Thymus (tissue), 11 donors: ENCODE measurements at regions not wholly inside any gene's neighbourhood (a gene's known extent, or its start where the extent isn't known, plus 50 kb on each side); places are given as distances from the start of the nearest gene placed in this dataset.

ENCODE experiments used
- DNase-seq, 9 donors: peaks; one replicate each; pipeline ENCODE4 v3.0.0-alpha.2; 2013; ENCODE audit warnings: low spot score in 9 of 9, low read depth in 6 of 9, missing footprints in 1 of 9
- H3K27ac ChIP-seq, 2 donors: one replicate each; pipeline ENCODE4 v1.5.1; 2013; ENCODE audit warnings: control low read depth in 1 of 2, low read depth in 1 of 2, low read length in 1 of 2, mild to moderate bottlenecking in 1 of 2, moderate library complexity in 1 of 2
- H3K27me3 ChIP-seq, 2 donors: one replicate each; pipeline ENCODE4 v1.5.1; 2013; ENCODE audit warnings: low read length in 1 of 2; ENCODE audit not compliant: control insufficient read depth in 2 of 2, insufficient read depth in 1 of 2
- H3K36me3 ChIP-seq, 2 donors: one replicate each; pipeline ENCODE4 v1.5.1; 2013; ENCODE audit warnings: low read length in 1 of 2, mild to moderate bottlenecking in 1 of 2, moderate library complexity in 1 of 2; ENCODE audit not compliant: control insufficient read depth in 2 of 2, insufficient read depth in 2 of 2
- H3K4me1 ChIP-seq, 2 donors: one replicate each; pipeline ENCODE4 v1.5.1; 2013; ENCODE audit warnings: low read length in 2 of 2; ENCODE audit not compliant: control insufficient read depth in 2 of 2, insufficient read depth in 2 of 2
- H3K4me3 ChIP-seq, 2 donors: one replicate each; pipeline ENCODE4 v1.5.1; 2013; ENCODE audit warnings: low read length in 2 of 2, control low read depth in 1 of 2, mild to moderate bottlenecking in 1 of 2
- H3K9me3 ChIP-seq, 2 donors: one replicate each; pipeline ENCODE4 v1.5.1; 2013; ENCODE audit warnings: low read length in 1 of 2, mild to moderate bottlenecking in 1 of 2; ENCODE audit not compliant: control insufficient read depth in 2 of 2, insufficient read depth in 1 of 2
- WGBS: extraction: QIAGEN DNeasy Blood & Tissue Kit; methylation state at CpG from one replicate; pipeline ENCODE4 v1.1.7; 2013; 5-methylcytosine and 5-hydroxymethylcytosine counted together
- donor health status: healthy.

- H3K4me3 ChIP-seq = no peak overlapping the region
- no peaks in the 10 kb centered on the region for H3K9me3 ChIP-seq
- WGBS = 84% methylated on average over 14 of the region's 14 CpGs
- H3K27ac ChIP-seq = peak overlapping the region; percentile 47 to 65
- H3K4me1 ChIP-seq = peaks cover 0 to 14% of the 10 kb centered on the region in 2 donors
- H3K27me3 ChIP-seq = peaks cover 0 to 8% of the 10 kb centered on the region in 2 donors
- no peak for DNase-seq
- no peaks in the 10 kb centered on the region for H3K36me3 ChIP-seq
These were observed 195.6 kb downstream of the RPLP1 start for GRCh38 chr15:69648212-69648611.

DNA sequence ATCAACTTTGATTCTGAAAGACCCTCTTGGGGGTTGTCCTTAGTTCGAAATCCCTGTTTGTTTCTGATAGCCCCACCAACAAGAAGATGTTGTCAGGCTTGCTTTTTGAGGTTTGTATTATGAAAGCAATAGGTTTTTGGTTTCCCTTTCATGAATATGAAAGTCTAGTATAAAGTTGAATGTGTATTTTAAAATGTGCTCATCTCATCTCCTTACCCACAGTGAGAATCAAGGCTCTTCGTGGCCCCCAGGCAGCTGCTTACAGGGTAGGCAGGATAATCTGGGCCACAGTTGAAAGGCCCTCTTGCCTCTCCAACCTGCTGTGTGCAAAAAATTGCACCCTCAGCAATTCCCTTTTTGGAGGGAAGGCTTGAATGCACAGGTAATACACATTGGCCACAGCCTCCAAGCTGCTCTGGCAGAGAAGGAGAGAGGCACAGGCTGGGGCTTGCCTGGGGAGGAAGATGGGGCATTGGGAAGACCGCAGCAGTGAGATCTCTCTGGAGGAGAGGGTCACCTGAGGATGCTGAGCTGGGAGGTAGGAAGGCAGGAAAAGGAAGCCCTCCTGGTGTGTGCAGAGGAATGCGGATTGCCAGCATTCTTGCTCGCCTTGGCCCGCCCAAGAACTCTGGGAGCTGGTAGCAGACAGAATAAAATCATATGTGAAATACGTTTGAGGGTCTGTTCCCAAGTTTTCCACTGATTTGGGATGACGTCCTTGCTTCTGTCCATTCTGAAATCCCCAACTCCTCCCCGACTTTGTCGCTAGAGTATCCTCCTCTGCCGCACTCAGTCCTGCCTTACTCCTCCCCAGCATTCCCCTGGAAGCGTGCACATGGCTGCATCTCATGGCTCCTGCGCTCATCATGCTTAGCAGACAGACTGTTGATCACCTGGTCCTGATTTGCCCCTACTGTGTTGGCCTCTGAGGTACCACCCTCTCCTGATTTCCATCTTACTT lies 196.4 kb downstream of the RPLP1 start:
- H3K36me3 ChIP-seq = no peaks in the 10 kb centered on the region
- H3K9me3 ChIP-seq = no peaks in the 10 kb centered on the region
- H3K4me3 ChIP-seq = no peak overlapping the region
- peaks cover 0 to 14% of the 10 kb centered on the region in 2 donors for H3K4me1 ChIP-seq
- no peak for DNase-seq
- H3K27me3 ChIP-seq = peaks cover 0 to 8% of the 10 kb centered on the region in 2 donors
- peak overlapping the region in 1 of 2 donors; percentile 65 for H3K27ac ChIP-seq
- WGBS = 79% methylated on average over 13 of the region's 13 CpGs

DNA sequence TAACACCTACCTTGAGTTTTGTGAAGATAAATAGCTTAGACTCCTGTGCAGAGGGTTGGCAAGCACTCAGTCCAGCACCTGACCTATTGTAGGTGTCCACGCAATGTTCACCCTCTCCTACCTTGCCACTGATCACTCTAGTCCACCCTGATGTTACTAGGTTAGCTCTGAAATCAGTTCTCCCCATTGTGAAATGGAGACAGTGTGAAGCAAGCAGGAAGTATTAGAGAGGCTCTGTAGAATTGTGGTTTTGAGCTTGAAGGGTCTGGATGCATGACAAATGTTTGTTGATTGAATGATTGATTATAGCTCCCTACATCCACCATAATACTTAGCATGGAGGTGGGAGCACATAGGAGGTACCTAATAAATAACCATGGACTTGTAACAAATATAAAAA lies 199.7 kb downstream of the RPLP1 start:
- H3K4me1 ChIP-seq = peaks cover 0 to 11% of the 10 kb centered on the region in 2 donors
- H3K9me3 ChIP-seq = no peaks in the 10 kb centered on the region
- H3K4me3 ChIP-seq = no peak overlapping the region
- H3K27ac ChIP-seq = no peak overlapping the region
- peaks cover 0 to 8% of the 10 kb centered on the region in 2 donors for H3K27me3 ChIP-seq
- no peak for DNase-seq
- 98% methylated on average over 1 of the region's 1 CpG for WGBS
- no peaks in the 10 kb centered on the region for H3K36me3 ChIP-seq

- H3K27ac ChIP-seq = no peak overlapping the region
- no peaks in the 10 kb centered on the region for H3K36me3 ChIP-seq
- H3K9me3 ChIP-seq = no peaks in the 10 kb centered on the region
- no peak overlapping the region for H3K4me3 ChIP-seq
- peaks cover 0 to 11% of the 10 kb centered on the region in 2 donors for H3K4me1 ChIP-seq
- H3K27me3 ChIP-seq = peaks cover 0 to 8% of the 10 kb centered on the region in 2 donors
- DNase-seq = no peak
- WGBS = 94% methylated on average over 5 of the region's 5 CpGs
These were observed 200.2 kb downstream of the RPLP1 start for GRCh38 chr15:69652751-69653305.

GRCh38 chr15:69653306-69653705 lies 200.7 kb downstream of the RPLP1 start:
- H3K9me3 ChIP-seq = no peaks in the 10 kb centered on the region
- no peak overlapping the region for H3K27ac ChIP-seq
- DNase-seq = no peak
- H3K4me3 ChIP-seq = no peak overlapping the region
- no peaks in the 10 kb centered on the region for H3K36me3 ChIP-seq
- H3K27me3 ChIP-seq = peaks cover 0 to 5% of the 10 kb centered on the region in 2 donors
- 94% methylated on average over 1 of the region's 1 CpG for WGBS
- H3K4me1 ChIP-seq = peaks cover 0 to 7% of the 10 kb centered on the region in 2 donors

- DNase-seq = no peak
- Histone ChIP-seq H3K4me1 (peaks cover 0 to 6% of the 10 kb centered on the region in 2 donors), H3K27me3 (peaks cover 0 to 3% of the 10 kb centered on the region in 2 donors), H3K27ac (no peak overlapping the region), H3K4me3 (no peak overlapping the region), H3K9me3 (no peaks in the 10 kb centered on the region), H3K36me3 (no peaks in the 10 kb centered on the region)
- WGBS = 95% methylated on average over 2 of the region's 2 CpGs
These were observed 201.2 kb downstream of the RPLP1 start for GRCh38 chr15:69653846-69654245.

DNA sequence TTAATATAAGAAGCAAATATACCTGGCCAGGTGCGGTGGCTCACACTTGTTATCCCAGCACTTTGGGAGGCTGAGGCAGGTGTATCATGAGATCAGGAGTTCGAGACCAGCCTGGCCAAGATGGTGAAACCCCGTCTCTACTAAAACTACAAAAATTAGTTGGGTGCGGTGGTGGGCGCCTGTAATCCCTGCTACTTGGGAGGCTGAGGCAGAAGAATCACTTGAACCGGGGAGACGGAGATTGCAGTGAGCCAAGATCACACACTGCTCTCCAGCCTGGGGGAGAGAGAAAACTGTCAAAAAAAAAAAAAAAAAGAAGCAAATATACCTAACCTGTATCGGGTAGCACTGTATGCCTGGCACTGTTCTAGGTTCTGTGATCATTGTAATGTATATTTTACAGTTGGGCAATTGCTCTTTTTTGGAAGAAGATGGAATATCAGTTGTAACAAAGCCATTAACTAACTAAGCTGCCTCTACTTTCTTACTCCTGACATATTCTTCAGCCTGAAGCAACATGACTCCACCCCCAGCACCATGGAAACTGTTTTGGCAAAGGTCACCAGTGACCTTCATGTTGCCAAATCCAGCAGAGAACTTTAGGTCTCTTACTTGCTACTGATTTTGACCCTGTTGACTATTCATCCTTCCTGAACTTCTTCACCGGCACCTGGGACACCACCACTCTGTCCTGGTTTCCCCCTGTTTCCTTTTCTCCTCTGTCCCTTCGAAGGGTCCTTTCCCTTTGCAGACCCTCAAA lies 203.8 kb downstream of the RPLP1 start:
- no peaks in the 10 kb centered on the region for H3K9me3 ChIP-seq
- 97% methylated on average over 10 of the region's 10 CpGs for WGBS
- no peaks in the 10 kb centered on the region for H3K27me3 ChIP-seq
- DNase-seq = no peak
- no peak overlapping the region for H3K4me3 ChIP-seq
- H3K4me1 ChIP-seq = no peaks in the 10 kb centered on the region
- no peaks in the 10 kb centered on the region for H3K36me3 ChIP-seq
- H3K27ac ChIP-seq = no peak overlapping the region

DNA sequence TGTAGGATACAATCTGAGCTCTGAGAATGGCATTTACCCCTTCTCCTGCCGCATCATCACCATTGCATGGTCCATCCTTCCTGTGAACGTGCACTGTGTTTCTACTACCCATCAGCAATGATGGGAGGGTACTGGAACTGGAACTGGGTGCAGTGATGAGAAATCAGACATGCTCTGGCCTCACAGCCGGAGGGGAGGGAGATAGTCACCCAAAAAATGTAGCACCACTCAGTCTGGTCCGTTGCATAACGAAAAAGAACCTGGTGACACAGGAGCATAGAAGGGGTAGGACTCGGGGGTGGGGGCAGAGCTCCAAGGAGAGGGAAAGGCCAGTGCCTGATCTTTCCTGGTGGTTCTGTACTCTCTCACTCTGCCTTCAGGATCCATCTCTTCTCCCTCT lies 205.0 kb downstream of the RPLP1 start:
- H3K4me3 ChIP-seq = no peak overlapping the region
- no peak overlapping the region for H3K27ac ChIP-seq
- WGBS = 96% methylated on average over 6 of the region's 6 CpGs

More for the DNA sequence above, 205.0 kb downstream of the RPLP1 start:
- no peaks in the 10 kb centered on the region for H3K36me3 ChIP-seq
- no peaks in the 10 kb centered on the region for H3K4me1 ChIP-seq
- no peaks in the 10 kb centered on the region for H3K27me3 ChIP-seq
- no peaks in the 10 kb centered on the region for H3K9me3 ChIP-seq
- no peak for DNase-seq
